Liver (tissue), 3 donors: ENCODE measurements at regions not wholly inside any gene's neighbourhood (a gene's known extent, or its start where the extent isn't known, plus 50 kb on each side); places are given as distances from the start of the nearest gene placed in this dataset.

Source experiments
- FOXA1 ChIP-seq: IDR thresholded peaks from 2 replicates; pipeline ENCODE4 v1.6.1; 2016; ENCODE audit warnings: antibody characterized with exemption
- HNF4G ChIP-seq: IDR thresholded peaks from 2 replicates; pipeline ENCODE4 v1.6.1; 2016; ENCODE audit warnings: antibody characterized with exemption
- SP1 ChIP-seq: IDR thresholded peaks from 2 replicates; pipeline ENCODE4 v1.6.1; 2018; ENCODE audit warnings: antibody characterized with exemption, mild to moderate bottlenecking
- TAF1 ChIP-seq: conservative IDR thresholded peaks from 2 replicates; pipeline ENCODE4 v1.6.1; 2016; ENCODE audit warnings: antibody characterized with exemption, mild to moderate bottlenecking
- TF ChIP-seq, protein P1 (sequence below): fragments of 150-350 bp; IDR thresholded peaks from 2 replicates; pipeline ENCODE4 v1.5.1; 2017; ENCODE audit warnings: improper control_type of control experiment, low read depth, low read length; ENCODE audit not compliant: missing input control
- TF ChIP-seq, protein P2 (sequence below): IDR thresholded peaks from 2 replicates; pipeline ENCODE4 v1.6.1; 2016; ENCODE audit warnings: antibody characterized with exemption
- donor health status: healthy.
- donor health status: healthy.

DNA sequence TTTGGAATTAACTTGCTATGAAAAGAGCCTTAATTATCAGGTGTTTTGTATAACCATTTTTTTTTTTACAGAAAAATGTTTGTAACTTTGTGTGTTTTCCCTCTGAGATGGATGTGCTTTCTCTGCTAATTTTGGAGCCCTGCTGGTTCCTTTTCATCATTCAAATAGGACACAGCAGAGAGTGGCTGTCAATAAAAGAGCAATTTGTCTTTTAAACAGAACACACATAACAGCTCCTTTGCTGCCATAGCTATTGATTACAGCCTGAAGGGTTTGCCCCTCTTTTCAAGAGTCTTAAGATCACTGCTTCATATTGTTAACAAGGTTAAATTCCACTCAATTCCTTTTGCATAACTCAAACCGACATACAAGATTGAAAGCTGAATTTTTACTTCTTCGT, 187.2 kb upstream of the MBL2 start:
- TF ChIP-seq, protein P1, sequence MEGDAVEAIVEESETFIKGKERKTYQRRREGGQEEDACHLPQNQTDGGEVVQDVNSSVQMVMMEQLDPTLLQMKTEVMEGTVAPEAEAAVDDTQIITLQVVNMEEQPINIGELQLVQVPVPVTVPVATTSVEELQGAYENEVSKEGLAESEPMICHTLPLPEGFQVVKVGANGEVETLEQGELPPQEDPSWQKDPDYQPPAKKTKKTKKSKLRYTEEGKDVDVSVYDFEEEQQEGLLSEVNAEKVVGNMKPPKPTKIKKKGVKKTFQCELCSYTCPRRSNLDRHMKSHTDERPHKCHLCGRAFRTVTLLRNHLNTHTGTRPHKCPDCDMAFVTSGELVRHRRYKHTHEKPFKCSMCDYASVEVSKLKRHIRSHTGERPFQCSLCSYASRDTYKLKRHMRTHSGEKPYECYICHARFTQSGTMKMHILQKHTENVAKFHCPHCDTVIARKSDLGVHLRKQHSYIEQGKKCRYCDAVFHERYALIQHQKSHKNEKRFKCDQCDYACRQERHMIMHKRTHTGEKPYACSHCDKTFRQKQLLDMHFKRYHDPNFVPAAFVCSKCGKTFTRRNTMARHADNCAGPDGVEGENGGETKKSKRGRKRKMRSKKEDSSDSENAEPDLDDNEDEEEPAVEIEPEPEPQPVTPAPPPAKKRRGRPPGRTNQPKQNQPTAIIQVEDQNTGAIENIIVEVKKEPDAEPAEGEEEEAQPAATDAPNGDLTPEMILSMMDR: no peak
- no peak for TF ChIP-seq SP1
- TF ChIP-seq FOXA1: no peak
- TF ChIP-seq, protein P2, sequence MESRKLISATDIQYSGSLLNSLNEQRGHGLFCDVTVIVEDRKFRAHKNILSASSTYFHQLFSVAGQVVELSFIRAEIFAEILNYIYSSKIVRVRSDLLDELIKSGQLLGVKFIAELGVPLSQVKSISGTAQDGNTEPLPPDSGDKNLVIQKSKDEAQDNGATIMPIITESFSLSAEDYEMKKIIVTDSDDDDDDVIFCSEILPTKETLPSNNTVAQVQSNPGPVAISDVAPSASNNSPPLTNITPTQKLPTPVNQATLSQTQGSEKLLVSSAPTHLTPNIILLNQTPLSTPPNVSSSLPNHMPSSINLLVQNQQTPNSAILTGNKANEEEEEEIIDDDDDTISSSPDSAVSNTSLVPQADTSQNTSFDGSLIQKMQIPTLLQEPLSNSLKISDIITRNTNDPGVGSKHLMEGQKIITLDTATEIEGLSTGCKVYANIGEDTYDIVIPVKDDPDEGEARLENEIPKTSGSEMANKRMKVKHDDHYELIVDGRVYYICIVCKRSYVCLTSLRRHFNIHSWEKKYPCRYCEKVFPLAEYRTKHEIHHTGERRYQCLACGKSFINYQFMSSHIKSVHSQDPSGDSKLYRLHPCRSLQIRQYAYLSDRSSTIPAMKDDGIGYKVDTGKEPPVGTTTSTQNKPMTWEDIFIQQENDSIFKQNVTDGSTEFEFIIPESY: no peak
- TF ChIP-seq TAF1: no peak
- TF ChIP-seq HNF4G: no peak
